ENCODE measurements at regions not wholly inside any gene's neighbourhood (a gene's known extent, or its start where the extent isn't known, plus 50 kb on each side); places are given as distances from the start of the nearest gene placed in this dataset.

DNA sequence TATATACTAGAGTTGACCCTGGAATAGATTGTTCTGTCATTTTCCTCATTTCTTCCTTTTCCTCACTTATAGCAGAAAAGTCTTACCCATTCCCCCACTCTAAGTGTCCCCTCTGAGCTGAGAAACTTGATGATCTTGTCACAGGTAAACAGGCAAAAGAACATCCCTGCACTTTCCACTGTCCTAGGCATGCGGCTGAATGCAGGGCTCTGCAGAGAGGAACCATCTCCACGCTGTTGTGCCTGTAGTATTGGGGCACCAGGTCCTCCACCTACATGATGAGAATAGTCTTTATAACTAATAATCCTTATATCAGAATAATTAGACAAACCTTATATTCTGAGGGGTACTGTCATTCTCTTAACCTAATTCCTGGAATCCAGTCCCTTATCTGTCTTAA, 211.3 kb downstream of the RBM26 start:
- Mint-ChIP-seq H3K9me3 (ENCODE audit: unreplicated experiment) (no peaks in the 10 kb centered on the region), H3K4me3 (ENCODE audit: unreplicated experiment) (no peak overlapping the region), H3K36me3 (ENCODE audit: low read depth, unreplicated experiment) (no peaks in the 10 kb centered on the region), H3K27ac (ENCODE audit: unreplicated experiment) (no peak overlapping the region), H3K4me1 (ENCODE audit: unreplicated experiment) (no peaks in the 10 kb centered on the region), H3K27me3 (ENCODE audit: unreplicated experiment) (no peaks in the 10 kb centered on the region)
- DNase-seq (ENCODE audit: low spot score) = no peak
- TF ChIP-seq, protein P1, sequence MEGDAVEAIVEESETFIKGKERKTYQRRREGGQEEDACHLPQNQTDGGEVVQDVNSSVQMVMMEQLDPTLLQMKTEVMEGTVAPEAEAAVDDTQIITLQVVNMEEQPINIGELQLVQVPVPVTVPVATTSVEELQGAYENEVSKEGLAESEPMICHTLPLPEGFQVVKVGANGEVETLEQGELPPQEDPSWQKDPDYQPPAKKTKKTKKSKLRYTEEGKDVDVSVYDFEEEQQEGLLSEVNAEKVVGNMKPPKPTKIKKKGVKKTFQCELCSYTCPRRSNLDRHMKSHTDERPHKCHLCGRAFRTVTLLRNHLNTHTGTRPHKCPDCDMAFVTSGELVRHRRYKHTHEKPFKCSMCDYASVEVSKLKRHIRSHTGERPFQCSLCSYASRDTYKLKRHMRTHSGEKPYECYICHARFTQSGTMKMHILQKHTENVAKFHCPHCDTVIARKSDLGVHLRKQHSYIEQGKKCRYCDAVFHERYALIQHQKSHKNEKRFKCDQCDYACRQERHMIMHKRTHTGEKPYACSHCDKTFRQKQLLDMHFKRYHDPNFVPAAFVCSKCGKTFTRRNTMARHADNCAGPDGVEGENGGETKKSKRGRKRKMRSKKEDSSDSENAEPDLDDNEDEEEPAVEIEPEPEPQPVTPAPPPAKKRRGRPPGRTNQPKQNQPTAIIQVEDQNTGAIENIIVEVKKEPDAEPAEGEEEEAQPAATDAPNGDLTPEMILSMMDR (IDR thresholded peaks at IDR 0.05; ENCODE audit: unreplicated experiment) = no peak

DNA sequence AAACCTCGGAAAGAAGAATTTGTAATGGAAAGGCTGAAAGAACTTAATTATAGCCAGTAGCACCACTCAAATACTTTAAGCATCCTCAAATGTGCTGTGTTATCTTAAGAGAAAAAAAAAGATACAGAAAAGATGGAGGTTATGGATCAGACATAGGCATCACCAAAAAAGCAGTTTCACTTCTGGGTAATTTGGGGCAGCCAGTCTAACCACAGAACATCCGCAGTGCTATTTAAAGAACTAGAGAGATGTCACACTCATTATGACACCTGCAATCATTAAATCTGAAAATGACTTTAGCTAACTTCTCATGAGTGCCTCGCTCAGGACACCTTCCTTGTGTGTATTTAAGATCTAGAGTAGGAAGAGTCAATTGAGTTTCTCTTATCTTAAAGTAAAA, 211.8 kb downstream of the RBM26 start:
- Mint-ChIP-seq H3K27me3 (ENCODE audit: unreplicated experiment) (no peaks in the 10 kb centered on the region), H3K36me3 (ENCODE audit: low read depth, unreplicated experiment) (no peaks in the 10 kb centered on the region), H3K4me1 (ENCODE audit: unreplicated experiment) (no peaks in the 10 kb centered on the region), H3K4me3 (ENCODE audit: unreplicated experiment) (no peak overlapping the region), H3K27ac (ENCODE audit: unreplicated experiment) (no peak overlapping the region), H3K9me3 (ENCODE audit: unreplicated experiment) (no peaks in the 10 kb centered on the region)
- DNase-seq (ENCODE audit: low spot score) = no peak
- TF ChIP-seq, protein P1 (IDR thresholded peaks at IDR 0.05; ENCODE audit: unreplicated experiment) = no peak

DNA sequence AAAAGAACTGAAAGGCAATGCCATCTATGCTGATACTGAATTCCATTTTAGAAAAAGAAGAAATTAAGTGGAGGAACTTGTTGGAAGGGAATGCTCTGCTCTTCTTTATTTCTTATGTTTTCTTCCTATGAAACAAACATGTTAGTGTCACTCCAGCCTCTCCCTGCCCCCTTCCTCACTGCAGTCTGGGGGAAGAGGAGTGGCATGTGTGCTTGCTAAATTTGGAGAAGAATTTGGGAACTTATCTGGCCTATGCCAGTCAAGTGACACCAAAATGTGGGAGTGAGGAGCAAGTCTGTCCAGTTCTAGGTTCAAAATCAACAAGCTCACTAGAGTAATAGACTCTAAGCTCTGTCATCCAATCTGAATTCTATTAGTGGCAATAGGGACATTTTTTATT, 214.6 kb downstream of the RBM26 start:
- Mint-ChIP-seq H3K4me1 (ENCODE audit: unreplicated experiment) (no peaks in the 10 kb centered on the region), H3K36me3 (ENCODE audit: low read depth, unreplicated experiment) (no peaks in the 10 kb centered on the region), H3K9me3 (ENCODE audit: unreplicated experiment) (no peaks in the 10 kb centered on the region), H3K27ac (ENCODE audit: unreplicated experiment) (no peak overlapping the region), H3K4me3 (ENCODE audit: unreplicated experiment) (no peak overlapping the region), H3K27me3 (ENCODE audit: unreplicated experiment) (peaks cover 1% of the 10 kb centered on the region)
- TF ChIP-seq, protein P1 (IDR thresholded peaks at IDR 0.05; ENCODE audit: unreplicated experiment) = no peak
- no peak for DNase-seq (ENCODE audit: low spot score)

DNA sequence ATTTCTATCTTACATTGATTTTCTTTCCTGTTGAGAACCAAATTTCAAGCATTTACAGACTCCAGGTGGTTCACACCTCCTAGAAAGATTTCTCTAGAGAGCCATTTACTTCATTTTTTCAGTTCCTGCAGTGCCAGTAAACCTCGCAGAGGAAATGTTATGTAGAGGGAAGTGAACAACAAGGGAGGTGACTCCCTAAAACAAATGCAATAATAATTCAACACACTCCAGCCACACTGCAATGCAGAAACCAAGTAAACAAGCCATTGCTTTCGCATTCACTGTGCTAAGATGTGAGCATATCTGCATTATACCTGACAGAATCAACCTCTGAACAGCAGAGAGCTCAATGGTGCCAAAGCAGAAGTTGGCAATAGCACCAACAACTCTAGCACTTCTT, 215.1 kb downstream of the RBM26 start:
- H3K27ac Mint-ChIP-seq (ENCODE audit: unreplicated experiment) = no peak overlapping the region
- H3K27me3 Mint-ChIP-seq (ENCODE audit: unreplicated experiment) = peaks cover 1% of the 10 kb centered on the region
- H3K4me1 Mint-ChIP-seq (ENCODE audit: unreplicated experiment) = no peaks in the 10 kb centered on the region
- H3K9me3 Mint-ChIP-seq (ENCODE audit: unreplicated experiment) = no peaks in the 10 kb centered on the region
- no peak for DNase-seq (ENCODE audit: low spot score)
- no peaks in the 10 kb centered on the region for H3K36me3 Mint-ChIP-seq (ENCODE audit: low read depth, unreplicated experiment)
- H3K4me3 Mint-ChIP-seq (ENCODE audit: unreplicated experiment) = no peak overlapping the region
- TF ChIP-seq, protein P1 (IDR thresholded peaks at IDR 0.05; ENCODE audit: unreplicated experiment) = no peak

DNA sequence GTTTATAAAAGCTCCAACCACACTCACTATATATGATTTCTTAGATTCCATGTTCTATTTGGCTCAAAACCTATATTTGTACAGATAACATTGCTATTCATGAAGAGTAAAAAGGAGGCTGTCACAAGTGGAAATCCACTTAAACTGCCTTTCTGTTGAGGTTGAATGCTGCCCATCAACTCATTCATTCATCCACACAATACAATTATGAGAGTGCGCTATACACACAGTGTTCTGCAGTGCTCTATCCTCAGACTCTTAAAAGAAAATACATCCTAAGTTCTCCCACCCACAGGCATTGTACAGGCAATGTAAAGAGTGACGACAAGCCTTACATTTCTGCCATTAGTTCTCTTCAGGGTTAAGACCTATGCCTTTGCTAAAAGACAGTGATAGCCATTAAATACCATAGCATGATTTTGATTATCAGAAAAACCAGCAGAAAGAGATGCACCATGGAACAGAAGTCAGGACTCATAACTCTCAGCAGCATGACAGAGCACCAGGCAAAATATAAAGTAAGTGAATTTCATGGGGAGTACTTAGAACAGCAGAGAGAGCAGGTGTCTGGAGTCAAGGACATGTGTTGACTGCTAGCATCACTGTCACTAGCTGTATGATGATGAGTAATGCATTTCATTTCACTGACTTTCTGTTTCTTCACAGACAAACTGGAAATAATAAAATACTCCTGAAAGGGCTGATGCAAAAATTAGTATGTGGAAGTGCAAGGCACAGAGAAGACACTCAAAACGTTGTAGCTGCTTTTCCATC, 218.0 kb downstream of the RBM26 start:
- H3K4me3 Mint-ChIP-seq (ENCODE audit: unreplicated experiment) = no peak overlapping the region
- no peak overlapping the region for H3K27ac Mint-ChIP-seq (ENCODE audit: unreplicated experiment)
- no peaks in the 10 kb centered on the region for H3K9me3 Mint-ChIP-seq (ENCODE audit: unreplicated experiment)
- TF ChIP-seq, protein P1 (IDR thresholded peaks at IDR 0.05; ENCODE audit: unreplicated experiment) = no peak
- no peaks in the 10 kb centered on the region for H3K4me1 Mint-ChIP-seq (ENCODE audit: unreplicated experiment)
- H3K36me3 Mint-ChIP-seq (ENCODE audit: low read depth, unreplicated experiment) = no peaks in the 10 kb centered on the region
- peaks cover 1% of the 10 kb centered on the region for H3K27me3 Mint-ChIP-seq (ENCODE audit: unreplicated experiment)
- DNase-seq (ENCODE audit: low spot score) = no peak
